ENCODE measurements at regions not wholly inside any gene's neighbourhood (a gene's known extent, or its start where the extent isn't known, plus 50 kb on each side); places are given as distances from the start of the nearest gene placed in this dataset.

DNA sequence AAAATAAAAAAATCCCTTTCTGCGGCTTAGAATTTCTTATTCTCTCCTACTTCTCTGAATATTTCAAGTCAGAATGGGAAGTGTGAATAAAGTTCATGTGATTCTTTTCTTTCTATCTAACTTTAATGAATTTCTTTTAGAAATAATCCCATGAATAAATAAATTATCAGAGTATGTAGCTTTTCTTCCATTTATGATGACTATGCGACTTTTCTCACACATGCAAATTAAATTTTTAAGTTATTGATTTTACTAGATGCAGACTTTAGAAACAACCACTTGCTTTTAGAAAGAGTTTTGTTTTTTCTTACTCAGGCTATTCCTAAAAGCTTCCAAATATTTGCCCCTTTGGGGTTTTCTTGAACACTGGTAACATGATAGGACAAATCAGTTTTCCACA, 477.7 kb upstream of the AGTR1 start:
- Histone ChIP-seq H3K4me1 (no peaks in the 10 kb centered on the region), H2AFZ (no peak overlapping the region), H3K9ac (no peak overlapping the region), H3K79me2 (no peaks in the 10 kb centered on the region), H3K27ac (no peak overlapping the region), H3K36me3 (ENCODE audit: control insufficient read depth, insufficient read depth, low read length) (no peaks in the 10 kb centered on the region), H3K27me3 (ENCODE audit: control insufficient read depth, insufficient read depth, low read length) (no peaks in the 10 kb centered on the region), H3K4me2 (ENCODE audit: low read length) (no peak overlapping the region), H3K4me3 (ENCODE audit: low read depth, low read length) (no peak overlapping the region), H3K9me3 (ENCODE audit: control insufficient read depth, low read length) (no peaks in the 10 kb centered on the region)
- TF ChIP-seq, protein P1, sequence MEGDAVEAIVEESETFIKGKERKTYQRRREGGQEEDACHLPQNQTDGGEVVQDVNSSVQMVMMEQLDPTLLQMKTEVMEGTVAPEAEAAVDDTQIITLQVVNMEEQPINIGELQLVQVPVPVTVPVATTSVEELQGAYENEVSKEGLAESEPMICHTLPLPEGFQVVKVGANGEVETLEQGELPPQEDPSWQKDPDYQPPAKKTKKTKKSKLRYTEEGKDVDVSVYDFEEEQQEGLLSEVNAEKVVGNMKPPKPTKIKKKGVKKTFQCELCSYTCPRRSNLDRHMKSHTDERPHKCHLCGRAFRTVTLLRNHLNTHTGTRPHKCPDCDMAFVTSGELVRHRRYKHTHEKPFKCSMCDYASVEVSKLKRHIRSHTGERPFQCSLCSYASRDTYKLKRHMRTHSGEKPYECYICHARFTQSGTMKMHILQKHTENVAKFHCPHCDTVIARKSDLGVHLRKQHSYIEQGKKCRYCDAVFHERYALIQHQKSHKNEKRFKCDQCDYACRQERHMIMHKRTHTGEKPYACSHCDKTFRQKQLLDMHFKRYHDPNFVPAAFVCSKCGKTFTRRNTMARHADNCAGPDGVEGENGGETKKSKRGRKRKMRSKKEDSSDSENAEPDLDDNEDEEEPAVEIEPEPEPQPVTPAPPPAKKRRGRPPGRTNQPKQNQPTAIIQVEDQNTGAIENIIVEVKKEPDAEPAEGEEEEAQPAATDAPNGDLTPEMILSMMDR (IDR thresholded peaks at IDR 0.05): no peak

DNA sequence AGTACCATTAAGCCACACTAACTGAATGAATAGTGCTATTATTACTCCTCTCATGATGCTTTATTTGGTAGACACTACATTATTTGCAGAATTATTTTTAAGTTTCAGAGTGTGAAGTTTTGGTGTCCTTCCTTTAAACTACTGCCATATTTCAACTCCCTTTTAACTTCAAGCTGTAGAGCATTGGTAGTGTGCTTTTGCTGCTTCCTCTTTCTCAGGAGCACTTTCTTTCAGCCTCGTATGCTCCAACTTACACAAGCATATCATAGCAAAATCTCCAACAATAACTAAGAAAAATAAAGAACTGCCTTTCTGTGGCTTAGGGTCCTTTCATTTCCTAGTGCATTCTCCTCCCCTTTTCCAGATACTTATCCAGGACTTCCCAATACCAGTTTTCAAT, 476.4 kb upstream of the AGTR1 start:
- Histone ChIP-seq H3K9me3 (ENCODE audit: control insufficient read depth, low read length) (no peaks in the 10 kb centered on the region), H3K4me3 (ENCODE audit: low read depth, low read length) (no peak overlapping the region), H3K36me3 (ENCODE audit: control insufficient read depth, insufficient read depth, low read length) (no peaks in the 10 kb centered on the region), H3K4me2 (ENCODE audit: low read length) (no peak overlapping the region), H3K79me2 (no peaks in the 10 kb centered on the region), H3K9ac (no peak overlapping the region), H3K4me1 (no peaks in the 10 kb centered on the region), H3K27ac (no peak overlapping the region), H3K27me3 (ENCODE audit: control insufficient read depth, insufficient read depth, low read length) (no peaks in the 10 kb centered on the region), H2AFZ (no peak overlapping the region)
- TF ChIP-seq, protein P1 (IDR thresholded peaks at IDR 0.05): no peak

DNA sequence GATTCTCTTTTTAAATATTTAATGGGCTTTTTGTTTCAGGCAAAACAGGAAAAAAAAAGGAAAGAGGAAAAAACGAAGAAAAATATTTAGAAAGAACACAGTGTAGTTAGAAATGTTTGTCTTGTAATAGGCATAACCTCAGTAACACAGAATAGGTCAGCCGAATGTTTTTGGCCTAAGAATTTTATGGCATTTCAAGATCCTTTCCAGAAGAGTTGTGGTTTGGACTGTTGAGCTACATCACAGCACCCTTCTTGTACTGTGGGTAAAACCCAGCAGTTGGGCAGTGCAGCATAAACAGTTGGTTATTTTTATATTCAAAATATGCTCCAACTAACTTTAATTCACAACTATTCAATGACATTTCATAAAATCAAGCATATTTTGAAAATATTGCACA, 474.4 kb upstream of the AGTR1 start:
- Histone ChIP-seq H2AFZ (no peak overlapping the region), H3K4me3 (ENCODE audit: low read depth, low read length) (no peak overlapping the region), H3K36me3 (ENCODE audit: control insufficient read depth, insufficient read depth, low read length) (no peaks in the 10 kb centered on the region), H3K9me3 (ENCODE audit: control insufficient read depth, low read length) (no peaks in the 10 kb centered on the region), H3K4me1 (no peaks in the 10 kb centered on the region), H3K4me2 (ENCODE audit: low read length) (no peak overlapping the region), H3K79me2 (no peaks in the 10 kb centered on the region), H3K9ac (no peak overlapping the region), H3K27ac (no peak overlapping the region), H3K27me3 (ENCODE audit: control insufficient read depth, insufficient read depth, low read length) (no peaks in the 10 kb centered on the region)
- TF ChIP-seq, protein P1 (IDR thresholded peaks at IDR 0.05): no peak

DNA sequence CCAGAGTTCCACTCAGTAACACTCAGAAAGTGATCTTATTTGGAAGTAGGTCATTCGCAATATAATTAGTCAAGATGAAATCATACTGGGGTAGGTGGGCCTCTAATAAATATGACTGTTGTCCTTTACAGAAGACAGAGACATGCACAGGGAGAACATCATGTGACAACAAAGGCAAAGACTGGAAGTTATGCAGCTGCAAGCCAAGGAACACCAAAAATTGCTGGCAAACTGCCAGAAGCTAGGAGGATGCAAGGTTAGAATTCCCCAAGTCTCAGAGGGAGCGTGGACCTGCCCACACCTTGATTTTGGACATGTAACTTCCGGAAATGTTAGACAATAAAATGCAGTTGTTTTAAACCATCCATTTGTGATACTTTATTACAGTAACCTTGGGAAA, 471.5 kb upstream of the AGTR1 start:
- H3K9me3 ChIP-seq (ENCODE audit: control insufficient read depth, low read length): no peaks in the 10 kb centered on the region
- no peak overlapping the region for H3K27ac ChIP-seq
- H2AFZ ChIP-seq: no peak overlapping the region
- H3K4me3 ChIP-seq (ENCODE audit: low read depth, low read length): no peak overlapping the region
- H3K36me3 ChIP-seq (ENCODE audit: control insufficient read depth, insufficient read depth, low read length): no peaks in the 10 kb centered on the region
- H3K4me1 ChIP-seq: no peaks in the 10 kb centered on the region
- no peak overlapping the region for H3K9ac ChIP-seq
- no peaks in the 10 kb centered on the region for H3K79me2 ChIP-seq
- TF ChIP-seq, protein P1 (IDR thresholded peaks at IDR 0.05): no peak
- H3K4me2 ChIP-seq (ENCODE audit: low read length): no peak overlapping the region
- no peaks in the 10 kb centered on the region for H3K27me3 ChIP-seq (ENCODE audit: control insufficient read depth, insufficient read depth, low read length)

DNA sequence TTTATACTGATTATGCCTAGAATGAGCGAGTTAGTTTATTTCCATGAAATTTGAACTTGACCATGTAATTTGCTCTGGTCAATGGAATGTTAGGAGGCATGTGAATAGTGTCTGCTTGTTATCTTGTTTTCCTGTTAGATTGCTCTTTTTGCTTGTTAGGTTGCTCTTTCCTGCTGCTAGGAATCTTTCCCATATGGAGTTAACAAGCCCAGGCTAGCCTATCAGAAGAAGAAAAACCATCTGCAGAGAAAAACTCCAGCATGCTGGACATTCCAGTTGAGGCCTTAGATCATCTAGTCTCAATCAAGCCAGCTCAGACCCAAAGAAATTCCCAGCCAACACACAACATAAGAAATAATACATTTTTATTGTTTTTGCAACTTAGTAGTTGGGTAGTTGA, 470.2 kb upstream of the AGTR1 start:
- no peaks in the 10 kb centered on the region for H3K27me3 ChIP-seq (ENCODE audit: control insufficient read depth, insufficient read depth, low read length)
- no peak overlapping the region for H3K4me3 ChIP-seq (ENCODE audit: low read depth, low read length)
- TF ChIP-seq, protein P1 (IDR thresholded peaks at IDR 0.05): no peak
- H3K4me1 ChIP-seq: no peaks in the 10 kb centered on the region
- no peaks in the 10 kb centered on the region for H3K36me3 ChIP-seq (ENCODE audit: control insufficient read depth, insufficient read depth, low read length)
- no peak overlapping the region for H3K27ac ChIP-seq
- H3K4me2 ChIP-seq (ENCODE audit: low read length): no peak overlapping the region
- no peaks in the 10 kb centered on the region for H3K9me3 ChIP-seq (ENCODE audit: control insufficient read depth, low read length)
- no peak overlapping the region for H2AFZ ChIP-seq
- no peaks in the 10 kb centered on the region for H3K79me2 ChIP-seq
- no peak overlapping the region for H3K9ac ChIP-seq

Data from parathyroid adenoma (tissue), 2 donors.